ENCODE measurements at regions not wholly inside any gene's neighbourhood (a gene's known extent, or its start where the extent isn't known, plus 50 kb on each side); places are given as distances from the start of the nearest gene placed in this dataset.

DNA sequence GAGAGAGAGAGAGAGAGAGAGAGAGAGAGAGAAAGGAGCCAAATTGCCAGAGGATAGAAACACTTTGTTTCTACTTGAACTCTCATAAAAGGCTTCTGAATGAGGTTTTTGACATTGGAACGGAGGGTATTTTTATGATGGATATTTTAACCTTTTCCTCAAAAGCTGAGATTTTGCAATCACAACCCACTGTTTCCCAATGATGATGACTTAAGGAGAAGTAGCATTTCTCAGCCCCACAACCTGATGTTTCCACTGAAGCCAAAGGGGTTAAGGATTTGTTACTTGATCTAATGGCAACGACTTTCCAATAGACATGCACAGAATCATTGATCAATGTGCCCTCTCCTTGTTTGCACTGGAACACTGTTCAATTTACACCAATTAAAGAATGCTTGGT lies 67.1 kb upstream of the POU3F3 start:
- no peak for TF ChIP-seq EZH2 (IDR thresholded peaks at IDR 0.05; ENCODE audit: low read depth, unreplicated experiment)
- TF ChIP-seq, protein P1, sequence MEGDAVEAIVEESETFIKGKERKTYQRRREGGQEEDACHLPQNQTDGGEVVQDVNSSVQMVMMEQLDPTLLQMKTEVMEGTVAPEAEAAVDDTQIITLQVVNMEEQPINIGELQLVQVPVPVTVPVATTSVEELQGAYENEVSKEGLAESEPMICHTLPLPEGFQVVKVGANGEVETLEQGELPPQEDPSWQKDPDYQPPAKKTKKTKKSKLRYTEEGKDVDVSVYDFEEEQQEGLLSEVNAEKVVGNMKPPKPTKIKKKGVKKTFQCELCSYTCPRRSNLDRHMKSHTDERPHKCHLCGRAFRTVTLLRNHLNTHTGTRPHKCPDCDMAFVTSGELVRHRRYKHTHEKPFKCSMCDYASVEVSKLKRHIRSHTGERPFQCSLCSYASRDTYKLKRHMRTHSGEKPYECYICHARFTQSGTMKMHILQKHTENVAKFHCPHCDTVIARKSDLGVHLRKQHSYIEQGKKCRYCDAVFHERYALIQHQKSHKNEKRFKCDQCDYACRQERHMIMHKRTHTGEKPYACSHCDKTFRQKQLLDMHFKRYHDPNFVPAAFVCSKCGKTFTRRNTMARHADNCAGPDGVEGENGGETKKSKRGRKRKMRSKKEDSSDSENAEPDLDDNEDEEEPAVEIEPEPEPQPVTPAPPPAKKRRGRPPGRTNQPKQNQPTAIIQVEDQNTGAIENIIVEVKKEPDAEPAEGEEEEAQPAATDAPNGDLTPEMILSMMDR (conservative IDR thresholded peaks at IDR 0.05; ENCODE audit: low read depth in 2 of 2) = no peak
